ENCODE measurements at regions not wholly inside any gene's neighbourhood (a gene's known extent, or its start where the extent isn't known, plus 50 kb on each side); places are given as distances from the start of the nearest gene placed in this dataset.

- TF ChIP-seq CTCF (IDR thresholded peaks at IDR 0.05; ENCODE audit: poor library complexity) (no peak), EZH2 (IDR thresholded peaks at IDR 0.05; ENCODE audit: borderline replicate concordance) (no peak), EZH2phosphoT487 (IDR thresholded peaks at IDR 0.05; ENCODE audit: low read depth, severe bottlenecking, unreplicated experiment) (no peak)
Measured at GRCh38 chr11:70669871-70670675, 271.7 kb downstream of the CTTN start.
